B cell (primary cell): ENCODE measurements at regions not wholly inside any gene's neighbourhood (a gene's known extent, or its start where the extent isn't known, plus 50 kb on each side); places are given as distances from the start of the nearest gene placed in this dataset.

Experiments
- ATAC-seq: fragments of 200-7000 bp; cut with Tn5 transposase; one replicate; pipeline ENCODE4 v1.10.0; 2021; ENCODE audit warnings: low read depth, mild to moderate bottlenecking, moderate number of reproducible peaks, moderate library complexity
- CTCF ChIA-PET: fragments of 350-600 bp; sonication (Branson Sonifier 250); formaldehyde crosslinking; loops from one replicate; lab custom pipeline; 2021; ENCODE audit warnings: antibody characterized with exemption, inconsistent platforms; lab: Charles Lee
- POLR2A ChIA-PET: fragments of 350-600 bp; sonication (Branson Sonifier 250); formaldehyde crosslinking; loops from one replicate; lab custom pipeline; 2021; ENCODE audit warnings: antibody characterized with exemption; lab: Charles Lee
- DNase-seq: peaks from one replicate; pipeline ENCODE4 v3.0.0; 2013
- H2AFZ ChIP-seq: 2 replicates; pipeline ENCODE4 v1.6.1; 2012; ENCODE audit warnings: mild to moderate bottlenecking, low read depth, low read length; ENCODE audit not compliant: insufficient read depth, poor library complexity, severe bottlenecking
- H3K27ac ChIP-seq, 2 donors: 1 replicate in 1 of 2; 2 replicates in 1 of 2; pipeline ENCODE4 v1.5.1; 2012 to 2013; ENCODE audit warnings: low read length in 2 of 2, mild to moderate bottlenecking in 2 of 2, moderate library complexity in 1 of 2
- H3K27me3 ChIP-seq, 4 experiments: fragments of 200-600 bp in 1 of 4; sonication (generic) in 1 of 4; replicated peaks in 1 of 4; 1 replicate in 2 of 4; 2 replicates in 2 of 4; pipeline versions ENCODE4 v1.6.1 to v1.7.0; 2013 to 2016; ENCODE audit warnings: low read length in 3 of 4, mild to moderate bottlenecking in 2 of 4, mixed read lengths in 1 of 4, moderate library complexity in 1 of 4; ENCODE audit not compliant: insufficient read depth in 4 of 4, control insufficient read depth in 3 of 4; ENCODE audit errors: control extremely low read depth in 1 of 4
- H3K36me3 ChIP-seq, 2 experiments: replicated peaks in 1 of 2; 1 replicate in 1 of 2; 2 replicates in 1 of 2; pipeline versions ENCODE4 v1.6.1 to v1.7.1; 2013; ENCODE audit warnings: low read length in 1 of 2; ENCODE audit not compliant: insufficient read depth in 2 of 2, control insufficient read depth in 1 of 2; ENCODE audit errors: control extremely low read depth in 1 of 2, extremely low read depth in 1 of 2
- H3K4me1 ChIP-seq, 2 donors: fragments of 200-600 bp in 1 of 2; sonication (generic) in 1 of 2; 1 replicate in 1 of 2; 2 replicates in 1 of 2; pipeline versions ENCODE4 v1.5.1 to v1.6.1; 2013 to 2017; ENCODE audit warnings: low read length in 2 of 2; ENCODE audit not compliant: control insufficient read depth in 2 of 2, insufficient read depth in 2 of 2
- H3K4me2 ChIP-seq: replicated peaks from 2 replicates; pipeline ENCODE3; 2012; ENCODE audit warnings: mild to moderate bottlenecking, low read depth, low read length; ENCODE audit not compliant: poor library complexity, severe bottlenecking
- H3K4me3 ChIP-seq, 5 experiments: fragments of 200-600 bp in 1 of 5; sonication (generic) in 1 of 5; 1 replicate in 3 of 5; 2 replicates in 2 of 5; pipeline versions ENCODE4 v1.5.1 to v1.7.0; 2011 to 2016; ENCODE audit warnings: low read length in 4 of 5, mild to moderate bottlenecking in 4 of 5, low read depth in 2 of 5, control low read depth in 1 of 5, moderate library complexity in 1 of 5; ENCODE audit not compliant: insufficient read depth in 1 of 5; ENCODE audit errors: control extremely low read depth in 1 of 5, extremely low read depth in 1 of 5
- H3K79me2 ChIP-seq: fragments of 200-600 bp; sonication (generic); one replicate; pipeline ENCODE4 v1.6.0; 2016; ENCODE audit warnings: low read length; ENCODE audit not compliant: control insufficient read depth, insufficient read depth
- H3K9ac ChIP-seq: fragments of 200-600 bp; sonication (generic); 2 replicates; pipeline ENCODE4 v1.6.1; 2017; ENCODE audit warnings: mild to moderate bottlenecking, low read length, moderate library complexity
- H3K9me3 ChIP-seq, 3 donors: one replicate each; pipeline versions ENCODE4 v1.6.1 to v1.7.1; 2013; ENCODE audit warnings: low read length in 2 of 3; ENCODE audit not compliant: control insufficient read depth in 2 of 3, insufficient read depth in 1 of 3; ENCODE audit errors: control extremely low read depth in 1 of 3
- H4K20me1 ChIP-seq: 2 replicates; pipeline ENCODE4 v1.6.0; 2012; ENCODE audit warnings: mild to moderate bottlenecking, low read length; ENCODE audit not compliant: insufficient read depth, control insufficient read depth, poor library complexity, severe bottlenecking
- H3K27ac Mint-ChIP-seq: one replicate; pipeline ENCODE4 v1.8.0; 2021; ENCODE audit warnings: mixed read lengths
- H3K27me3 Mint-ChIP-seq: one replicate; pipeline ENCODE4 v1.8.0; 2021; ENCODE audit warnings: mixed read lengths
- H3K4me1 Mint-ChIP-seq: one replicate; pipeline ENCODE4 v1.8.0; 2021; ENCODE audit warnings: mixed read lengths
- H3K4me3 Mint-ChIP-seq: one replicate; pipeline ENCODE4 v1.8.0; 2021; ENCODE audit warnings: mixed read lengths
- H3K9me3 Mint-ChIP-seq: one replicate; pipeline ENCODE4 v1.8.0; 2022; ENCODE audit warnings: mixed read lengths; ENCODE audit not compliant: insufficient read depth
- CTCF ChIP-seq: fragments of 200-600 bp; IDR thresholded peaks from one replicate; pipeline ENCODE4 v1.8.0; 2022; ENCODE audit warnings: antibody characterized with exemption, mild to moderate bottlenecking
- EZH2 ChIP-seq: IDR thresholded peaks from 2 replicates; pipeline ENCODE4 v1.6.1; 2012; ENCODE audit warnings: borderline replicate concordance, low read depth, mild to moderate bottlenecking, moderate library complexity, low read length; ENCODE audit not compliant: insufficient read depth, poor library complexity, severe bottlenecking
- WGBS: methylation state at CpG from one replicate; pipeline ENCODE4 v1.1.5; 2013; ENCODE audit warnings: missing lambda C conversion rate; ENCODE audit not compliant: insufficient coverage; 5-methylcytosine and 5-hydroxymethylcytosine counted together
- intact Hi-C: fragments of 100-400 bp; cut with micrococcal nuclease; formaldehyde crosslinking; loops from one replicate; pipeline ENCODE4 v1.10.0; 2022

- WGBS = 96% methylated on average over 12 of the region's 17 CpGs
Observed at GRCh38 chr18:76615065-76615733, 120.2 kb upstream of the ZNF516 start.

More at GRCh38 chr18:76615065-76615733, 120.2 kb upstream of the ZNF516 start:
- no peak overlapping the region for H3K4me3 ChIP-seq
- no peak for TF ChIP-seq EZH2
- no peak for TF ChIP-seq CTCF
- no peak overlapping the region for H3K4me2 ChIP-seq
- Mint-ChIP-seq H3K4me3 (no peak overlapping the region), H3K27me3 (peaks cover 18% of the 10 kb centered on the region), H3K9me3 (no peaks in the 10 kb centered on the region), H3K27ac (no peak overlapping the region), H3K4me1 (peaks cover under 1% of the 10 kb centered on the region)
- DNase-seq (no peak), ATAC-seq (no peak)
- H3K9ac ChIP-seq = no peak overlapping the region
- intact Hi-C loops = no loop called here
- no peak overlapping the region for H2AFZ ChIP-seq
- H3K27ac ChIP-seq = no peak overlapping the region
- peaks cover 0 to 4% (median 0%) of the 10 kb centered on the region in 3 donors for H3K9me3 ChIP-seq
- POLR2A ChIA-PET = no interaction called here
- H3K4me1 ChIP-seq = peaks cover 0 to 5% of the 10 kb centered on the region in 2 donors
- CTCF ChIA-PET = interaction anchor here (1.1 kb wide), 1 partner anchor 216 kb away, joined by 4 read pairs; no protein-coding TSS in a partner anchor
- no peaks in the 10 kb centered on the region for H4K20me1 ChIP-seq
- H3K36me3 ChIP-seq = no peaks in the 10 kb centered on the region
- peaks cover 0 to 7% (median 0%) of the 10 kb centered on the region in 4 experiments for H3K27me3 ChIP-seq
- H3K79me2 ChIP-seq = no peaks in the 10 kb centered on the region
